ENCODE measurements at regions not wholly inside any gene's neighbourhood (a gene's known extent, or its start where the extent isn't known, plus 50 kb on each side); places are given as distances from the start of the nearest gene placed in this dataset.

- DNase-seq = no peak
- no peak for ATAC-seq
Observed at GRCh38 chr20:23166563-23166962, 80.4 kb upstream of the CD93 start.

DNA sequence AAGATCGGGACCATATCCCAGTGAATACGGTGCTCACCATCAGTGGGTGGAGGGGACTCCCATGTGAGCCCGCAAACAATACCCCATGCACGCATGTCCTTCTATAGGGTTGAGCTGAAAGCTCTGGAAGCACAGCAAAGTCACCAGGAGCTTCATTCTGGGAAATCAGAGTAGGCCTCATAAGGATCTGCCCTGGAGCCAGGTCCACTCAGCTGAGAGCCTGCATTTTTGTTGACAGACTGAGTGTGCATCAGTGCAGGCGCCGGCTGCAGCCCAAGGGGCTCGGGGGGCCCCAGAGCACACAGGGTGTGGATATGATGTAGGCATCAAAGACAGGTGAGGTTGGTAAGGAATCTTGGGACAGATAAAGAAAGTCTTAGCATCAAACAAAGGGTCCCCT lies 79.8 kb upstream of the CD93 start:
- ATAC-seq (no peak), DNase-seq (no peak)

- DNase-seq (no peak), ATAC-seq (no peak)
Observed at GRCh38 chr20:23165307-23165750, 79.2 kb upstream of the CD93 start.

- DNase-seq = no peak
- no peak for ATAC-seq
Observed at GRCh38 chr20:23164176-23164601, 78.1 kb upstream of the CD93 start.

GRCh38 chr20:23163562-23163961 lies 77.4 kb upstream of the CD93 start:
- ATAC-seq (no peak), DNase-seq (no peak)

DNA sequence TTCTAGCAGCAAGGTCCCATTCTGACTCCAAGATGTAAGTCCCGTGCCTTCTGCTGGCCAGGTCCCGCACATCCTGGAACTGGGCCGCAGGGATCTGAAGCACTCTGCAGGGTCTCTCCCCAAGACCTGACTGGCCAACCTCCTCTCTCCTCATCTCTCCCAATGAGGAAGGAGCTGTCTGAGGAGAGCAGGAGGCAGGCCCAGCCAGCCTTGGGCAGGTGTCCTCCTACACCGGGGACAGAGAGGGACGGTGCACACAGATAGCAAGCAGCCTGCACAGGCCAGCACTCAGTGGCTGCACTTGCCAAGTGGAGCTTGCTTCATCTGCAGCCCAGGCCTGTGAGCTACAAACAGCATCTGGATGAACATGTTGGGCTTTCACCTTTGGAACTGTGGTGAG lies 76.8 kb upstream of the CD93 start:
- no peak for ATAC-seq
- no peak for DNase-seq

DNA sequence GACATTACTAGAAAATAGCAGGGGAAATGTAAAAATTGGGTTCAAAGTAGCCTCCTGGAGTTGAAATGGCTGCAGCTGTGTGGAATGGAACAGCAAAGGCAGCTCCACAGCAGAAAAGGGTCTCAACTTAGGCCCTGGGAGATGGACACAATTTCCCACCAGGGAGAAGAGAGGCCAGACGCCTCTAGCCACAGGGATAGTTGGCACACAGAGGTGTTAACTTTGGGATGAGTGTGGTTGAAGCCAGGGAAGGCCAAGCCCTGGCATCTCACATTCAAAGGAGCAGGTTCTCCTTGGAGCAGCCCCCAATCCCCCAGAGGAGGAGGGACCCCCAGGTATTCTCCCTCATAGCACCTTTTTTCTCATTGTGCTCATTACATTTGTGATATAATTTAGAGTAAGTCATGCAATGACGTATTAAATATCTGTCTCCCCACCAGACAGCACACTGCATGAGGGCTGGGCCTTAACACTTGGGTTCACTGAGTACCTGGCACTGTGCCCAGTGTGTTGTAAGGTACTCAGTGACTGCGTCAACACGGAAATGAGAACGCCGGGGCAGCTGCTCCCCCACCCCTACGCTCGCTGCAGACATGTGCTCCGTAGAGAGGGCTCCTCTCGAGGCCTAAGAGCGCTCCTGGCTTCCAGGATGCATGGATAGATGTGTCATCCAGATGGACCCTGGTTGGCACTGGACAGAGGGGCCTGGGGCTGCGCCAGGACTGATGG lies 76.0 kb upstream of the CD93 start:
- DNase-seq = no peak

DNA sequence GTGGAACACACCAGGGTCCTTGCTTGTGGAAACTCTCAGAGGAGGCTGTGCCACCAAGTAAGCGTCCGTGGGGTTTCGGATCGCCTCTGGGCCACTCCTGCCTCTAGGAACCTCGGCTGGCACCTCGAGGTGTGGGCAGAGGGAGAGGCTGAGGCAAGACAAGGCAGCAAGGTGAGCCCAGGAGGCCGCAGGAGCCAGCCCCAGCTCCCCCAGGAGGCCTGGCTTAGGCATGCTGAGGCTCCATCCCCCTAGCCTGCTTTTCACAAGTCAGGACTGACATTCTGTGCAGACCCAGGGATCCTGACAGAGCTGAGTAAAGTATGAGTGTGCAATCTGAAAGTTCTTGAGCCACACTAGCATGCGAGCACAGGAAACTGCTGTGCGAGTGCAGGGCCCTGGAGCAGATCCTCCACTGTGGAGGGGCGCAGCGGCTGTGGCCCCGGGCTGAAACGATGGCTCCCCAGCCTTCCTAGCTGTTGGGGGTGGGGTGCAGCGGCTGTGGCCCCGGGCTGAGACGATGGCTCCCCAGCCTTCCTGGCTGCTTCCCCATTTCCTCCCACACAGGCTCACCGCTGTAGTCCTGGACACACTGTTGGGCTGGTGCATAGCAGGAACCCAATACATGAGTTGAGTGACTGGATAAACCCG lies 75.2 kb upstream of the CD93 start:
- ATAC-seq (no peak), DNase-seq (no peak)

More for the DNA sequence above, 76.0 kb upstream of the CD93 start:
- no peak for ATAC-seq

- DNase-seq (no peak), ATAC-seq (no peak)
Observed at GRCh38 chr20:23160536-23161243, 74.6 kb upstream of the CD93 start.

DNA sequence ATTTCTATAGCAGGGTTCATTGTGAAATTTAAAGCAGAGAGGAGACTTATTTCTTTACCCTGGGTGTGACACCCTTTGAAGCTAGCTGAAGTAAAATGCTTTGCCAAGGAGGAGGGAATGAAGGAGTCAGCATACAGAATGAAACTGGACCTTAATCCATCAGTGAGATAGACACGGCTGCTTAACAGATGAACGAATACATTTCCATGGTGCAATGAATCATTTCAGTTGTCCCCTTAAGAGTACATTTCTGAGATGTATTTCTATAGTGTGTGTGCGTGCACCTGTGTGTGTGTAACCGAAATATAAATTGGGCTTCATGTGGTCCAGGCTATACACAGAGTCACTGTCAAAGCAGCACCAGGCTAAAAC lies 73.8 kb upstream of the CD93 start:
- DNase-seq (no peak), ATAC-seq (no peak)

DNA sequence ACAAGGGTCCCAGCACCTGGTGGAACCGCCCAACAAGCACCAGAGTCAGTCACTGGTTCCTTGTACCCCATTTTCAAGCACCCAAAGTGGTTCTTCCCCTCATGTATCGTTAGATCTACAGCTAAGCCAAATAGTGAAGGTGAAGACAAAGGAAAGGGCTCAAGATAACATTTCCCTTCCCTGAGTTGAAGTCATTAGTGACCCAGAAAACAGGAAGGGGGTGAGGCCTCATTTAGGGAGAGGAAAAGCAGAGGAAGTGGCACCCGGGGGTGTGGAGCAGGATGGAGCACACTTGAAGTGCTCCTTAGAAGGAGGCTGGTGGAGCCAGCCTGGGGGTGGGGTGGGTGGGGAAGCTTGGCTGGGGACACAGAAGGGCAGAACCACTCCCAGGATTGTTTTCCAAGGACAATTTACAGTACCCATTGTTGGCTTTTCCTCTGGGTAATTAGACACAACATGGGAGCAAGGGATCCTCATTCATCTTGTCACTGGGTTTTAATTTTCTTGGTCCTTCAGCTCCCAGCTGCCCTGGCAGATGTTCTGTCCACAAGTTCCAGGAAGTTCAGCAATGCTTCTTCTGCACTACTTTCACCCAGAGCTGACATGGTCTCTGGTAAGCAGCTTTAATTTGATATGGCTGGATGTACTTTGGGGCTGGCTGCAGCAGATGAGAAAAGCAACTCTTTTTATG lies 73.3 kb upstream of the CD93 start:
- DNase-seq = no peak
- ATAC-seq = no peak

- DNase-seq (no peak), ATAC-seq (no peak)
Observed at GRCh38 chr20:23157734-23158133, 71.6 kb upstream of the CD93 start.

- ATAC-seq (no peak), DNase-seq (no peak)
Observed at GRCh38 chr20:23156842-23157423, 70.8 kb upstream of the CD93 start.

DNA sequence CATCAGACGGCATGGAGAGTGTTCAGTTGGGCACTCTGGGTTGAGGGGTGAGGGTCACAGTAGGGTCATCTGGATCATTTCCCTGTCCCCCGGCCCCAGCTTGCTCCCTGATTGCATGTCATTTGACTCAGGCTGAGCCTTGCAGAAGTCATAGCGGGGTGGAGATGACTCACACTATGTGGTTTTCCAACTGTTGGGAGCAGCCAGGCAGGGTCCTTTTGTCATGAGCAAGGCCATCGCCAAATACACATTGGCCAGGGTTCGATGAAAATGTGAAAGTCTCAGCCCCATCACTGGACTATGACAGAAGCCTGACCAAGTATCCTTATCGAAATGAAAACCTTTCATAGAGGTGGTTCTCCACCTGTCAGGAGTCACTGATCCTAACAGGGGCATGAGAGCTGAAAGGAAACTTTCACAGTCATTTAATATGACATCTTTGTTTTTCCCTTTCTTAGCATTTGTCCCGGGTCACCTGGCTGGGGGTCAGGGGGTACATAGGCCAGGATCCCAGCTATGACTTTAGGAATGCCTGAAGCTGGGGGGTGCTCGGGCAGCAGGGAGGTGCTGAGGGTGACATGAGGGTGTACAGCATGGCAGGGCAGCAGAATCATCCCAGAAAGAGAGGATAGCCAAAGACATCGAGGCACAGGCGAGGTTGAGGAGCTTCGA lies 70.2 kb upstream of the CD93 start:
- ATAC-seq (no peak), DNase-seq (no peak)

DNA sequence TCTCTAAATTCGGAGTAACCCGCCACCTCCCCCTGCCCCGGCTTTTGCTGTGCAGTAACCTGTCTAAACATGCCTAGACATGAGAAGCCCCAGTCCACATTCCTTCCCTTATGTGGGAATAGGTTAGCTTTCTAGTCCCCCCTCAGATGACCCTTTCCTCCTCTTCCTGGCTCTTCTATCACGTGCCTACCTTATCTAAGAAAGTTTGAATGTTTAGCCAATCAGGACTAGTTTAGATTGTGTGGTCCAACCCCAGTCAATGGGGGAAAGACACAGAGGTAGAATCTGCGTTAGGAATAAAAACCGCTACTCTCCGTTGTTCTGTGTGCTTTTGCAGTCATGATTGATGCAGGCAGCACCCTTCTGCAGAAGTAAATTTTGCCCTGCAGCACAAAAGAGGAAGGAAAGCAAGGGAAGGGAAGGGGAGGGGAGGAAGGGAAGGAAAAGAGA lies 69.0 kb upstream of the CD93 start:
- no peak for ATAC-seq
- no peak for DNase-seq

- DNase-seq = no peak
- ATAC-seq = no peak
Observed at GRCh38 chr20:23153696-23154341, 67.7 kb upstream of the CD93 start.

DNA sequence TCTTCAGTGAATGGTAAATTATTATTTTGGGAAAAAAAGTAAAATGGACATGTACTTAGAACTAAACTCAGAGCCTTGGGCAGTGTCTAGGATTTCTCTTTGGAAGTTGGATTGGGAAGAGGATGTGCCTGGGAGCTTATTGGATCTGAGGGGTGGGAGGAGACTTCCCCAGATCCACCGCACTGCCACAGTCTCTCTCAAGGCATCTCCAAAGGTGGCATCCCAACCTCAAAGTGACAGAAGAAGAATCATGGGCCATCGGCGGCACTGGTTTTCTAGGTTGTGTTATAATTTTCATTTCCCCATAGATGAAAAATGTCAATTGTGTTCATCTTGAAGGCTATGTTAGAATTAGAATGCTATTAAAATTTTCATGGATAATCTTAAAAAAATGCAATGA lies 66.8 kb upstream of the CD93 start:
- no peak for DNase-seq
- no peak for ATAC-seq

DNA sequence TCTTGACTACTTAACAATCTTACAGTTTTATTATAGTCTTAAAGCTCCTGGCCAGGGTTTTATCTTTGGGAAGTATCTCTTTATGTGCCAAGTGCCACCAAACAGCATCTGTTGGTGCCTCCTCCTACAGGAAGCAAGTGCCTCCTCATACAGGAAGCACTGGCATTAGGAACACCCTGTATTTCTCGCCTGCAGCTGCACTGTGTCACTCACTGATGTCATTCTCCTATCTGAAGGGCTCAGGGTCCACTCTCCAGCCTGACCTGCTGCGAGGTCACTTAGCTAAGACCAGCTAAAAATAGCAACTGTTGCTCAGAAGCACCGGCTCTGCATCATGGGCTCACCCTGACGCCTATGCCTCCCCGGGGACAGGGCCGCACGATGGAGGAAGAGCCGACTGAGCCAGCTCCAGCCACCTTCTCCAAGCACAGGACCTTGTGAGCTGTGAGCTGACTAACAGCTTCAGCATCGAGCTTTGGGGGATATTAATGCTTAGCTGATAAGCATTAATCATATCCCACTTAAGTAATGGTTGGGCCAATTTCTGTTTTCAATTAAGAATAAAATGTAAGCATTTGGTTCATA lies 66.3 kb upstream of the CD93 start:
- ATAC-seq (no peak), DNase-seq (no peak)

GRCh38 chr20:23151885-23152284 lies 65.8 kb upstream of the CD93 start:
- no peak for ATAC-seq

GRCh38 chr20:23151008-23151703 lies 65.0 kb upstream of the CD93 start:
- ATAC-seq (no peak), DNase-seq (no peak)

More at GRCh38 chr20:23151885-23152284, 65.8 kb upstream of the CD93 start:
- no peak for DNase-seq

Measured in stimulated activated naive CD8-positive, alpha-beta T cell treated with anti-CD3 and anti-CD28 coated beads, Interleukin-15, Interleukin-2, amounts not matched to agents 100 U/mL and 50 U/mL, for 24 hours (primary cell).